Lower lobe of right lung (tissue), 2 donors: ENCODE measurements at regions not wholly inside any gene's neighbourhood (a gene's known extent, or its start where the extent isn't known, plus 50 kb on each side); places are given as distances from the start of the nearest gene placed in this dataset.

Source experiments
- ATAC-seq, 2 donors: fragments of 200-7000 bp; cut with Tn5 transposase; one replicate each; pipeline ENCODE4 v1.9.1; 2020 to 2022; ENCODE audit warnings: mild to moderate bottlenecking in 2 of 2, moderate library complexity in 2 of 2
- DNase-seq: peaks from one replicate; pipeline ENCODE4 v3.0.0-alpha.2; 2020
- H3K27ac ChIP-seq: fragments of 200-600 bp; one replicate; pipeline ENCODE4 v1.8.0; 2022
- H3K27me3 ChIP-seq: fragments of 200-600 bp; one replicate; pipeline ENCODE4 v1.8.0; 2022; ENCODE audit warnings: low read depth
- H3K36me3 ChIP-seq: fragments of 200-600 bp; one replicate; pipeline ENCODE4 v1.8.0; 2022; ENCODE audit warnings: mild to moderate bottlenecking
- H3K4me1 ChIP-seq: fragments of 200-600 bp; one replicate; pipeline ENCODE4 v1.8.0; 2022
- H3K4me3 ChIP-seq: fragments of 200-600 bp; one replicate; pipeline ENCODE4 v1.8.0; 2022; ENCODE audit warnings: mild to moderate bottlenecking
- H3K9me3 ChIP-seq: fragments of 200-600 bp; one replicate; pipeline ENCODE4 v1.8.0; 2022
- intact Hi-C: fragments of 100-400 bp; cut with DNase I; formaldehyde crosslinking; loops from one replicate; pipeline ENCODE4 v1.11.0; 2022
- TF ChIP-seq, protein P1 (sequence below): fragments of 200-600 bp; IDR thresholded peaks from one replicate; pipeline ENCODE4 v1.8.0; 2022; ENCODE audit warnings: antibody characterized with exemption, mild to moderate bottlenecking
- donor health status: DM: no; HTN: yes; CAD: no; lungs with severe emphysema.

DNA sequence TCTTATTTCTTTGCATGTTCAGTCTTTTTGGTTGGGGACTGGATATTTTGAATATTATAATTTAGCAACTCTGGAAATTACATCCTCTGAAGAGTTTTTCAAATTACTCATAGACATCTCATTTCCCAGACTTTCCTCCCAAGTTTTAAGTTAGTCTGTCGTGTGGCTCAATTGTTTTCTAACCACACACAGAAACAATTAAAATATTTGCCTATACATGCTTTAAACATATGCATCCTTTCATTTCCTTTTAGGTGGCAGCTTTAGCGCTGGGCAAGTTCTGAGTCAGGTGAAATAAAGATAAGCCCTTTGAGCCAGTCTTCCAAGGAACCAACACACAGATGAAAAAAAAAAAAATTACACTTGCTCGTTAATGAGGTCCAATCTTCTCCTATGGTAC, 307.0 kb upstream of the SPOCK3 start:
- Histone ChIP-seq H3K36me3 (no peaks in the 10 kb centered on the region), H3K27ac (no peak overlapping the region), H3K9me3 (no peaks in the 10 kb centered on the region), H3K4me1 (no peaks in the 10 kb centered on the region), H3K4me3 (no peak overlapping the region), H3K27me3 (no peaks in the 10 kb centered on the region)
- DNase-seq (no peak), ATAC-seq (no peak)
- TF ChIP-seq, protein P1, sequence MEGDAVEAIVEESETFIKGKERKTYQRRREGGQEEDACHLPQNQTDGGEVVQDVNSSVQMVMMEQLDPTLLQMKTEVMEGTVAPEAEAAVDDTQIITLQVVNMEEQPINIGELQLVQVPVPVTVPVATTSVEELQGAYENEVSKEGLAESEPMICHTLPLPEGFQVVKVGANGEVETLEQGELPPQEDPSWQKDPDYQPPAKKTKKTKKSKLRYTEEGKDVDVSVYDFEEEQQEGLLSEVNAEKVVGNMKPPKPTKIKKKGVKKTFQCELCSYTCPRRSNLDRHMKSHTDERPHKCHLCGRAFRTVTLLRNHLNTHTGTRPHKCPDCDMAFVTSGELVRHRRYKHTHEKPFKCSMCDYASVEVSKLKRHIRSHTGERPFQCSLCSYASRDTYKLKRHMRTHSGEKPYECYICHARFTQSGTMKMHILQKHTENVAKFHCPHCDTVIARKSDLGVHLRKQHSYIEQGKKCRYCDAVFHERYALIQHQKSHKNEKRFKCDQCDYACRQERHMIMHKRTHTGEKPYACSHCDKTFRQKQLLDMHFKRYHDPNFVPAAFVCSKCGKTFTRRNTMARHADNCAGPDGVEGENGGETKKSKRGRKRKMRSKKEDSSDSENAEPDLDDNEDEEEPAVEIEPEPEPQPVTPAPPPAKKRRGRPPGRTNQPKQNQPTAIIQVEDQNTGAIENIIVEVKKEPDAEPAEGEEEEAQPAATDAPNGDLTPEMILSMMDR, result no peak
- intact Hi-C loops, result no loop called here

DNA sequence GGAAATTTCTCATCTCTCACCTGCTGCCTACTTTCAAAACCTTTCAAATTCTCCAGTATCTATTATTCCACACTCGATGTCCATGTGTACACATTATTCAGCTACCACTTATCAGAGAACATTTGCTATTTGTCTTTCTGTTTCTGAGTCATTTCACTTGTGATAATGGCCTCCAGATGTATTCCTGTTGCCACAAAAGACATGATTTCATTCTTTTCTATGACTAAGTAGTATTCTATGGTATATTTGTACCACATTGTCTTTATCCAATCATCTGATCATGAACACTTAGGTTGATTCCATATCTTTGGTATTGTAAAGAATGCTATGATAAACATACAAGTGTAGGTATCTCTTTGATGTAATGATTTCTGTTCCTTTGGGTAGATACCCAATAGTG, 310.1 kb upstream of the SPOCK3 start:
- TF ChIP-seq, protein P1, result no peak
- Histone ChIP-seq H3K27me3 (no peaks in the 10 kb centered on the region), H3K36me3 (no peaks in the 10 kb centered on the region), H3K27ac (no peak overlapping the region), H3K4me1 (no peaks in the 10 kb centered on the region), H3K9me3 (no peaks in the 10 kb centered on the region), H3K4me3 (no peak overlapping the region)
- no peak for DNase-seq
- ATAC-seq, result no peak
- intact Hi-C loops, result no loop called here

DNA sequence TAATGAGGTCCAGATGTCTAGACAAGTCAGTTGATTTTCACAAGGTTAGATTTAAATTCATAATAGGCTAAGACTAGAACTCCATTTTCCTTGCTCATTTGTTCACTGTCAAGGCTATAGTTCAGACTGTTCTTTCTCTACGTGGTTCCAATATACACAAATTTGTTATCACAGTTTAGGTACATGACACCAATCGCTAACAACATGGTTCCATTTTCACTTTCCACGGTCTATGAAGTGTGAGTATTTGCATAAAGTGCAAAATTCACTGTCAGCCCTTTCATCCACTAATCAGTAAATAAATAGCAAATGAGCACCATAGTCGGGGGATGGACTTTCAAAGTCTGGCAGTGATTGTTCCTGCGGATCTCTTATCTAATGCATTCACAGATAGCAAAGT, 315.7 kb upstream of the SPOCK3 start:
- intact Hi-C loops, result no loop called here
- Histone ChIP-seq H3K9me3 (no peaks in the 10 kb centered on the region), H3K36me3 (no peaks in the 10 kb centered on the region), H3K27me3 (no peaks in the 10 kb centered on the region), H3K27ac (no peak overlapping the region), H3K4me1 (no peaks in the 10 kb centered on the region), H3K4me3 (no peak overlapping the region)
- TF ChIP-seq, protein P1, result no peak
- no peak for ATAC-seq
- no peak for DNase-seq

DNA sequence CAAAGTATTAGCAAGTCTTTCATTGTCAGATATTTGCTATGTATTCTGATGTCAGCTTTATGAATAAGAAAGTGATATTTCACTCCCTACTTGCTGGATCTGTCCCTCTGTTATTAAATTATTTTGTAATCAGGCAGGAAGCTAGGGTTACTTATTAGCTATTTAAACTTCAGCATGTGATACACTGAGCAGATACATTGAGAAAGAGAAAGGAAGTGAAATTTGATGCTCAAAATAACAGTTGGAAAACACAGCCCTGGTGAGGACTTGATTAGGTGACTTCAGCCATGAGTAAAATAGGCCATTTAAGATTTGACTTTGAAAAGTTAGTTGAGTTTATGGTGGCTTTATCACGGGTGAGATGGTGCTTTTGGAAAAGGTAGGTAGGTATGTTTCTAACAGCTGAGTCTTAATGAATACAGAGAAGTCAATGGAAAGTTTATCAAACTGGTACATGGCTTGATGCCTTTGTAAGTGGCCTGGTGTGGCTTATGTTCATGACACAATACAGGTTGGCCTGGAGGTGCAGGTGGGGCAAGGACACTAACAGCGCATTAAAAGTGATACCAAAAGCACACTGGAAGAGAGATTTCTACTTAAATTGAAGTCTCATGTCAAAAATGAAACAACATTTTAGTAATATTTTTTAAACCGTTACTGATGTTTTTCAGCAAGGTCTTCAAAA, 321.2 kb upstream of the SPOCK3 start:
- ATAC-seq (no peak), DNase-seq (no peak)
- H3K36me3 ChIP-seq, result no peaks in the 10 kb centered on the region
- H3K9me3 ChIP-seq, result peaks cover 5% of the 10 kb centered on the region
- TF ChIP-seq, protein P1, result no peak
- H3K4me1 ChIP-seq, result no peaks in the 10 kb centered on the region
- intact Hi-C loops, result no loop called here
- no peak overlapping the region for H3K4me3 ChIP-seq
- H3K27ac ChIP-seq, result no peak overlapping the region
- H3K27me3 ChIP-seq, result no peaks in the 10 kb centered on the region

DNA sequence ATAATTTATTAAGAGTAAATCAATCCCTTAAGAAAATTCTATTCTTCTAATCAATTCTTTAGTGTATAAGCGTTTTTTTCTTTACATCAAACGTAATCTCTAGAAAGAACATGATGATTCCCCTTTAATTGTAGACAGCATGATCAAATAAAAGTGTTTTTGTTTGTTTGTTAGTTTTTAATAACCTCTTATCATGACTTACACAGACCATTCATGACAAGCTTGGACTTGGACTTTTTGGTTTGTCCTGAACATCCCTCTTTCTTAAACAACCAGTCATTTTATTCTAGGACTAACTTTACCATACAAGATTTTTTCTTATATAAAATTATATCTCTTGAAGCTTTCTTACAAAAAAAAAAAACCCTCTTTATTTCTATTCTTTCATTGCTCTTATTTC, 344.6 kb upstream of the SPOCK3 start:
- intact Hi-C loops, result no loop called here
- Histone ChIP-seq H3K27ac (no peak overlapping the region), H3K36me3 (no peaks in the 10 kb centered on the region), H3K9me3 (no peaks in the 10 kb centered on the region), H3K27me3 (no peaks in the 10 kb centered on the region), H3K4me3 (no peak overlapping the region), H3K4me1 (no peaks in the 10 kb centered on the region)
- ATAC-seq (no peak), DNase-seq (no peak)
- TF ChIP-seq, protein P1, result no peak
